Left lung (tissue), 4 donors: ENCODE measurements at regions not wholly inside any gene's neighbourhood (a gene's known extent, or its start where the extent isn't known, plus 50 kb on each side); places are given as distances from the start of the nearest gene placed in this dataset.

Experiments used
- ATAC-seq: fragments of 200-7000 bp; cut with Tn5 transposase; one replicate; pipeline ENCODE4 v1.9.1; 2020; ENCODE audit warnings: moderate library complexity
- DNase-seq, 4 donors: peaks; one replicate each; pipeline ENCODE4 v3.0.0-alpha.2; 2013 to 2020
- H3K27ac ChIP-seq, 2 donors: fragments of 200-600 bp; sonication (generic) in 1 of 2; one replicate each; pipeline versions ENCODE4 v1.5.0 to v1.8.0; 2020 to 2021
- H3K27me3 ChIP-seq, 2 donors: fragments of 200-600 bp; sonication (generic) in 1 of 2; one replicate each; pipeline versions ENCODE4 v1.5.0 to v1.8.0; 2020 to 2021
- H3K36me3 ChIP-seq, 2 donors: fragments of 200-600 bp; sonication (generic) in 1 of 2; one replicate each; pipeline versions ENCODE4 v1.5.0 to v1.8.0; 2020 to 2021
- H3K4me1 ChIP-seq, 2 donors: fragments of 200-600 bp; one replicate each; pipeline ENCODE4 v1.8.0; 2021
- H3K4me3 ChIP-seq, 2 donors: fragments of 200-600 bp; sonication (generic) in 1 of 2; one replicate each; pipeline versions ENCODE4 v1.5.0 to v1.8.0; 2020 to 2021; ENCODE audit warnings: mild to moderate bottlenecking in 1 of 2
- H3K9me3 ChIP-seq, 2 donors: fragments of 200-600 bp; sonication (generic) in 1 of 2; one replicate each; pipeline versions ENCODE4 v1.5.0 to v1.8.0; 2020 to 2021
- intact Hi-C, 2 donors: fragments of 100-400 bp; cut with DNase I; formaldehyde crosslinking; loops; one replicate each; pipeline versions ENCODE4 v1.11.2 to v1.14.2; 2022
- TF ChIP-seq, protein P1 (sequence below), 2 donors: fragments of 200-600 bp; sonication (generic) in 1 of 2; IDR thresholded peaks; one replicate each; pipeline versions ENCODE4 v1.5.0 to v1.8.0; 2021; ENCODE audit warnings: antibody characterized with exemption in 2 of 2
- donor health status: DM: no; HTN: yes; CAD: no.
- donor health status: DM: no; HTN: no; CAD: no.

GRCh38 chr10:57247271-57247670 is 886.2 kb upstream of the ZWINT start:
- ATAC-seq (no peak), DNase-seq (no peak)
- Histone ChIP-seq H3K27me3 (no peaks in the 10 kb centered on the region), H3K27ac (no peak overlapping the region), H3K36me3 (no peaks in the 10 kb centered on the region), H3K4me3 (no peak overlapping the region), H3K9me3 (peaks cover 0 to 5% of the 10 kb centered on the region in 2 donors), H3K4me1 (no peaks in the 10 kb centered on the region)
- TF ChIP-seq, protein P1, sequence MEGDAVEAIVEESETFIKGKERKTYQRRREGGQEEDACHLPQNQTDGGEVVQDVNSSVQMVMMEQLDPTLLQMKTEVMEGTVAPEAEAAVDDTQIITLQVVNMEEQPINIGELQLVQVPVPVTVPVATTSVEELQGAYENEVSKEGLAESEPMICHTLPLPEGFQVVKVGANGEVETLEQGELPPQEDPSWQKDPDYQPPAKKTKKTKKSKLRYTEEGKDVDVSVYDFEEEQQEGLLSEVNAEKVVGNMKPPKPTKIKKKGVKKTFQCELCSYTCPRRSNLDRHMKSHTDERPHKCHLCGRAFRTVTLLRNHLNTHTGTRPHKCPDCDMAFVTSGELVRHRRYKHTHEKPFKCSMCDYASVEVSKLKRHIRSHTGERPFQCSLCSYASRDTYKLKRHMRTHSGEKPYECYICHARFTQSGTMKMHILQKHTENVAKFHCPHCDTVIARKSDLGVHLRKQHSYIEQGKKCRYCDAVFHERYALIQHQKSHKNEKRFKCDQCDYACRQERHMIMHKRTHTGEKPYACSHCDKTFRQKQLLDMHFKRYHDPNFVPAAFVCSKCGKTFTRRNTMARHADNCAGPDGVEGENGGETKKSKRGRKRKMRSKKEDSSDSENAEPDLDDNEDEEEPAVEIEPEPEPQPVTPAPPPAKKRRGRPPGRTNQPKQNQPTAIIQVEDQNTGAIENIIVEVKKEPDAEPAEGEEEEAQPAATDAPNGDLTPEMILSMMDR (IDR thresholded peaks at IDR 0.05) = no peak
- intact Hi-C loops = no loop called here

- Histone ChIP-seq H3K36me3 (no peaks in the 10 kb centered on the region), H3K9me3 (peaks cover 0 to 27% of the 10 kb centered on the region in 2 donors), H3K27ac (no peak overlapping the region), H3K4me1 (no peaks in the 10 kb centered on the region), H3K27me3 (no peaks in the 10 kb centered on the region), H3K4me3 (no peak overlapping the region)
- DNase-seq = no peak
- no peak for ATAC-seq
- intact Hi-C loops = no loop called here
- TF ChIP-seq, protein P1 (IDR thresholded peaks at IDR 0.05) = no peak
Observed at GRCh38 chr10:57225920-57226319, 864.9 kb upstream of the ZWINT start.

- DNase-seq (no peak), ATAC-seq (no peak)
- intact Hi-C loops = no loop called here
- H3K4me1 ChIP-seq = no peaks in the 10 kb centered on the region
- H3K36me3 ChIP-seq = no peaks in the 10 kb centered on the region
- H3K27ac ChIP-seq = no peak overlapping the region
- peaks cover 0 to 16% of the 10 kb centered on the region in 2 donors for H3K9me3 ChIP-seq
- H3K27me3 ChIP-seq = no peaks in the 10 kb centered on the region
- H3K4me3 ChIP-seq = no peak overlapping the region
- TF ChIP-seq, protein P1 (IDR thresholded peaks at IDR 0.05) = no peak
Observed at GRCh38 chr10:57224811-57225210, 863.8 kb upstream of the ZWINT start.

DNA sequence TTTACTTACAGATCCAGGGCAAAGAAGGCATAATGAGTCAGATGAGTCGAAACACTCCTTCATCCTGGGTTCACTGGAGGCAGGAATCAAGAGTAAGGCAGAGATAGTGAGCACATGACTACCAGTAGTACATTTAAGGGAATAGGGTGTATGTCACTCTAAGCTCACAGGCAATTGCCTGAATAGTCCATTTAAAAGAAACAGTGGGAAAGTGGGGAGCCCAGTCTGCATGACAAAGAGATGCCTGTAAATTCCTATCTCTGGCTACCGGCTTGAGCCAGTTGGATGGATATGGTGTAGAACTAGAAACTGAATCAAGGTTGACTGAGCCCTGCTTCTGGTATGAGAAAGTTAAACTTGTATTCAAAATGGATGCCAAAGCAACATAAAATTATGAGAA is 861.5 kb upstream of the ZWINT start:
- Histone ChIP-seq H3K36me3 (no peaks in the 10 kb centered on the region), H3K27ac (no peak overlapping the region), H3K4me3 (no peak overlapping the region), H3K9me3 (no peaks in the 10 kb centered on the region), H3K4me1 (no peaks in the 10 kb centered on the region), H3K27me3 (no peaks in the 10 kb centered on the region)
- DNase-seq (no peak), ATAC-seq (no peak)
- TF ChIP-seq, protein P1 (IDR thresholded peaks at IDR 0.05) = no peak
- intact Hi-C loops = no loop called here

DNA sequence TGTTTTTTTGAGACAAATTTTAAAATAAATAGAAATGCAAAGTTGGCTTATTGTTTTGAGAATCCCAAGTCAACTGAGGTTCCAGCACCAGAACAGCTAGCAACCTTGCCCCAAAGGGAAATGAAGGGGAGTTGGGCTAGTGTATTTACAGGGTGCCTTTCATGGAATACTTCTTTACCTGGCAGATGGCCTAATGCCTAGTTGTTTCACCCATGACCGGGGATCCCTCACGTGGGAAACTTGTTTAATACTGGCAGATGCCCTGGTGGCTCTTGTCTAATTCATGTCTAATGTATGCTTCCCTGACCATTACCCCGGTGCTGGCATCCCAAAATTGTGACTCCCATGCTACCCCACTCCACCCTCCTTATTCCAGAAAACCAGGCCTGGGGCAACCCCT is 861.1 kb upstream of the ZWINT start:
- Histone ChIP-seq H3K27me3 (no peaks in the 10 kb centered on the region), H3K4me3 (no peak overlapping the region), H3K4me1 (no peaks in the 10 kb centered on the region), H3K9me3 (no peaks in the 10 kb centered on the region), H3K27ac (no peak overlapping the region), H3K36me3 (no peaks in the 10 kb centered on the region)
- ATAC-seq (no peak), DNase-seq (no peak)
- TF ChIP-seq, protein P1 (IDR thresholded peaks at IDR 0.05) = no peak
- intact Hi-C loops = no loop called here
